ENCODE measurements at regions not wholly inside any gene's neighbourhood (a gene's known extent, or its start where the extent isn't known, plus 50 kb on each side); places are given as distances from the start of the nearest gene placed in this dataset.
"Not testable (repeated sequence)": the region's sequence is repeated elsewhere in the genome, so short reads cannot be mapped to it uniquely, and the experiment has no call there.

- FAIRE-seq, result no peak
These were observed 84.7 kb downstream of the URB2 start for GRCh38 chr1:229710746-229711145.

GRCh38 chr1:229714306-229714705, 88.3 kb downstream of the URB2 start:
- FAIRE-seq, result no peak

- FAIRE-seq, result no peak
These were observed 89.0 kb downstream of the URB2 start for GRCh38 chr1:229714964-229715603.

GRCh38 chr1:229716069-229716468, 90.0 kb downstream of the URB2 start:
- no peak for FAIRE-seq

GRCh38 chr1:229716704-229717103, 90.7 kb downstream of the URB2 start:
- FAIRE-seq, result no peak

GRCh38 chr1:229717786-229718576, 91.9 kb downstream of the URB2 start:
- no peak for FAIRE-seq

GRCh38 chr1:229726061-229726460, 100.0 kb downstream of the URB2 start:
- no peak for FAIRE-seq

- no peak for FAIRE-seq
These were observed 103.9 kb downstream of the URB2 start for GRCh38 chr1:229729916-229730315.

- no peak for FAIRE-seq
These were observed 104.5 kb downstream of the URB2 start for GRCh38 chr1:229730573-229730972.

GRCh38 chr1:229732061-229732460, 106.0 kb downstream of the URB2 start:
- FAIRE-seq, result no peak

GRCh38 chr1:229736376-229736775, 110.3 kb downstream of the URB2 start:
- no peak for FAIRE-seq

DNA sequence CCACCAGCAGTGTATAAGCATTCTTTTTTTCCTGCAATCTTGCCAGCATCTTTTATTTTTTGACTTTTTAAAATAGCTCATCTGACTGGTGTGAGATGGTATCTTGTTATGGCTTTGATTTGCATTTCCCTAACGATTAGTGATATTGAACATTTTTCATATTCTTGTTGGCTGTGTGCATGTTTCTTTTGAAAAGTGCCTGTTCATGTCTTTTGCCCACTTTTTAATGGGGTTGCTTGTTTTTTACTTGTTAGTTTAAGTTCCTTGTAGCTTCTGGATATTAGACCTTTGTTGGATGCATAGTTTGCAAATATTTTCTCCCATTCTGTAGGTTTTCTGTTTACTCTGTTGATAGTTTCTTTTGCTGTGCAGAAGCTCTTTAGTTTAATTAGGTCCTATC, 116.6 kb downstream of the URB2 start:
- not testable (repeated sequence) for FAIRE-seq

GRCh38 chr1:229749992-229750391, 123.9 kb downstream of the URB2 start:
- FAIRE-seq, result no peak

DNA sequence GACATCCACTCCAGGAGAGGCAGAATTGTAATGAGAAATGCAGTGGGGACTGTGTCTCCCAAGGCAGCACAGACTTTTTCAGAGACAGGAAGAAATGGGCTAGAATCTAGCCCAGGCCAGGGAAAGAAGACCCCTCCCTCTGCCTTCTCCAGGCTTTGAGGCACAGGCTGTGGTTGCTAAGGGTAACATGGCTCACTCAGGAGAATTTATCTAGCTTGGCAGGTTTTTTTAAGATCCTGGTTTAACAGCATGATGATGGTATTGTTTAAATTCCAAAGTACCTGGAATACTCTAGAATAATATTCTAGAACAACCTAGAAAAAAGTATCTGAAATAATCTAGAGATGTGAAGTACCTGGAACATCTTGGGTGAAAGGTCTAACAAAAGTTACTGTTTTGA, 125.6 kb downstream of the URB2 start:
- FAIRE-seq, result no peak

DNA sequence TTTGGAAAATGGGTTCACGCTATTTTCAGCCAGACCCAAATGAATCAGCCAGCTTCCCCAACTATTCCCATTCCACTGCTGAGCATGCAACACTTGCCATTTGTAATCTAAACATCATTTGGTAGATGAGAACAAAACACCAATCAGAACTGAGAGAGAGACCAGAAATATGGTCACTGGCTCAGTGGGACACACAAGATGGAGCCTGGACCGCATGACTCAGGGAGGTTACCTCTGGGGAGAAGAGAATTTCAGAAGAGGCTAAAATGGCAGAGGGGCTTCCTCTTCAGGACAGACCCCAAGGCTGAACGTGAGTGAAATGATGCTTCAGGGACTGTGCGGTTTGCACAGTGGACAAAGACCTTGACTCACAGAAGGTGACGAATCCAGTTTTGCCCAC, 126.6 kb downstream of the URB2 start:
- no peak for FAIRE-seq

DNA sequence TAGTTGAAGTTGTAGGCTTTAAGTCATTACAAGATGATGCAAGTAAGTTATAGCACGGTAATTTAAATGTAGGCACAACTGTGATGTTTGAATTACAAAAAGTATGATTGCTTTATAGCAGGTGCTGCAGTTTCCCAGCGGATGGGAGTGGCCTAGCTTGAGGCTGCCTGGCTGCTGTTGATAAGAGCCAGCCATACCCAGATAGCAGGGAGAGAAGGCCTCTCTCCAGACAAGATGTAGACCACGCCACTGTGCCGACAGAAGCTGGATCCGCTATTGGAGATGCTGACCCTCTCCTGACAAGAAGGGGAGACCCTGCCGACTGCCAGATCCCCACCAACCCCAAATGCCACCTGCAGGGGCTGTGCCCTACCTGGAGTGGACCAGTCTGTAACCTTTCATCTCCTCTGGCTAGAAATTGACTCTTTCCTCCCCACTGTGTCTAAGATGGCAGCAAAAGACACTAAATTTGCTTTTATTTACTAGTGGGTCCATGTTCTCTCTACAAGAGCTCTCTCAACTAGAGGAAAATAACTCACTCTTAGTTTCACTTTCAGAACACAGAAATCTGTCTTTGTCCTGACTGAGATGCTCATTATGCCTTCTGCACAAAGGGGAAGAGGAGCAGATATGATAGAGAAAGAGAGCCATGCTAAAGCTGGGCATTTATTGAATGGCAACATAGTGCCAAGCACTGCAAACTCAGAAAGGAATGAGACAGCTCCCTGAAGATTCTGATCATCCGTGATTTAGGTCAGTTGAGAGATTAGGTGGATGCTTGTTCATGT, 127.9 kb downstream of the URB2 start:
- no peak for FAIRE-seq

DNA sequence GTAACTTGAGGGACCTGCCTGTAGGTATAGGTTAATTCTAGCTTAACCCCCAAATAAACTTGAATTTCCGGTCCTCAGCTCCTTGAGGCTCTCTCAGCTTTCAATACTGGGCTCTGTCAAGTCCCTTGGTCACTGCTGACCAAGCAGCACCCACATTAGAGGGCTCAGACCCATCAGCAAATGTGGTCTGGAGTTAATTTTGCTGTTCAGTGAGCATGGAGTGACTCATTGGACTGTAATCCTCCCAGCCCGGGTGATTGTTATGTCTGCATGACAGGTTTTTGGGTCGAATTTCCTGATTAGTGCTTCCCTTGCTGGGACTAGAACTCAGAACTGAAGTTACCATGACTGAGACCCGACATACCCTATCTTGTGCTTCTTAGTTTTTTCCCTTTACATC, 130.6 kb downstream of the URB2 start:
- FAIRE-seq, result no peak

GRCh38 chr1:229757226-229757625, 131.2 kb downstream of the URB2 start:
- no peak for FAIRE-seq

GRCh38 chr1:229758101-229759036, 132.3 kb downstream of the URB2 start:
- FAIRE-seq, result no peak

DNA sequence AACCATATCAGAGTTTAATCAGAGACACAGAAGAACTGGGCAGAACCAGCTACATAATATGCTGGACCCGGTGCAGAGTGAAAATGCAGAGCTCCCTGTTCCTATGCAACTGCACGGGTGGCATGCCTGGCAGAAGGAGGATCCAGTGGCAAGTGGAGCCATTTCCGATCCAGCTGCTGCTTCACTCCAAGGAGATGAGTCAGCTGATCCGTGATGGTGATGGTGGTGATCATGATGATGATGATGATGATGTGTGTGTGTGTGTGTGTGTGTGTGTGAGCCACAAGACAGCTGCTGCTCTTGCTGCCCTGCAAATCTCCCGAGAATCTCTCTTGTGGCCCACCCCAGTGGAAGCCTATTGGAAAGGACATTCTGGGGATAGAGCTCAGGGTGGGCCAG, 133.0 kb downstream of the URB2 start:
- FAIRE-seq, result no peak

GRCh38 chr1:229759586-229759985, 133.5 kb downstream of the URB2 start:
- no peak for FAIRE-seq

GRCh38 chr1:229760478-229760996, 134.5 kb downstream of the URB2 start:
- no peak for FAIRE-seq
